ENCODE measurements at regions not wholly inside any gene's neighbourhood (a gene's known extent, or its start where the extent isn't known, plus 50 kb on each side); places are given as distances from the start of the nearest gene placed in this dataset.

- TF ChIP-seq CTCF (IDR thresholded peaks at IDR 0.05) (no peak), POLR2A (IDR thresholded peaks at IDR 0.05) (no peak)
These were observed 93.9 kb upstream of the SLC13A1 start for GRCh38 chr7:123293710-123294109.
